NCI-H187 (cell line): ENCODE measurements at regions not wholly inside any gene's neighbourhood (a gene's known extent, or its start where the extent isn't known, plus 50 kb on each side); places are given as distances from the start of the nearest gene placed in this dataset.
"Not testable (repeated sequence)": the region's sequence is repeated elsewhere in the genome, so short reads cannot be mapped to it uniquely, and the experiment has no call there.

Experiments used
- DNase-seq, 2 experiments: peaks; one replicate each; lab custom pipeline; 2025; lab: John Stamatoyannopoulos, UW

DNA sequence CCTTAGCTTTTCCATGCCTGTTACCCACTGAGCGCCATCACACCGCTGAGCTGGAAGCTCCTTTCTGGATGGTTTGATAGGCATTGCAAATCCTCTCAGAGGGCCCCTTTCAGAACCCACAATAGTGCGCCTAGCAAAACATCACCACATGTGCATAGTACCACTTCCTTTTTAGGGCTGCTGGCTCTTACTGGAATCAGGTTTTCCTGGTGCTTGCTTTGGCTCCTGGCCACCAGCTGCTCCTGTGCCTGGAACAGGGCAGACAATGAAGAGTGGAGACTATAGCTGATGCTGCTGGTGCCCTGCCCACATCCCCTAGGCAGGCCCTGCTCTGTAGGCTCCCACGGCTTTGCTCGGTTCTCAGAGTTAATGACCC, 163.6 kb upstream of the SEMA6A start:
- no peak for DNase-seq

- DNase-seq: no peak
Observed at GRCh38 chr5:116736671-116737070, 162.0 kb upstream of the SEMA6A start.

DNA sequence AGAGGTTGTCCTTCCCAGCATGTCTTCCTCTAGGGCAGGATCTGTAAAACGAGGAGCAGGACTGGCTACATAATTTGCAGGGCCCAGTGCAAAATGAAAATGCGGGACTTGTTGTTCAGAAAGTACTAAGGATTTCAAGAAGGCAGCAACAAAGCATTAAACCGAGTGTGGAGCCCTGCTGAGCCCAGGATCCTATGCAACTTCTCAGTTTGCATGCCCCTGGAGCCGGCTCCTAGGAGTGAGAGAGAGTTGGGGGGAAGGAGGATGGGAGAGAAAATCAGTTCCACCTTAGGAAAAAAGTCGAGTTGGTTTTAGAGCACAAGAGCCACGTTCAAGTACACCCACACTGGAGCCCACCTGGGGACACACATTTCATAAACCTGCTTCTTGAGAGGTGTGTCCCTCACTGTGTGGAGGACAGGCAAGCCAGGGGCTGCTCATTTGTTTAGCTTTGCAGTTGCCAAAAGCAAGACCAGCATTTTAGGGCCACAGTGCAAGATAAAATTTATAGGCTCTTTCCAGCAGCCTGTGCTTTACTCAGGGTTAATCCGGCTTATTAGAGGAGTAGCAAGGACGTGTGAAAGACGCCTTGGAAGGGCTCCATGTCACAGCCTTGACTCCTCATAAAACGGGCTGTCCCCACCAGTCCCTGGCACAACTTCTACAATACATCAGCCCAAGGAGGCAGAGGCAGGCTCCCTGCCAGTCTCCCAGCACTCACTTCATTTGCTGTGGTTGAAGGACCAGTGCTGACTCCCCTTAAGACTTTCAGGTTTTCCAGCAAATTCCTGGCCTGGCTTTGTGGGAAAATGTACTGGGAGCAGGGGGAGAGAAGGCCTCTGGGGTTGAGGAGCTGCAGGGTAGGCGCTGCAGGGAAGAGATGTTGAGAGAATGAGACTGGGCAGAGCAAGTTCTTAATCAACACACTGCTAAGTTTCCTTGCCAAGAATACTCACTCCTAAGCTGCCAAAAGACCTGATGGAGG, 159.7 kb upstream of the SEMA6A start:
- no peak for DNase-seq

DNA sequence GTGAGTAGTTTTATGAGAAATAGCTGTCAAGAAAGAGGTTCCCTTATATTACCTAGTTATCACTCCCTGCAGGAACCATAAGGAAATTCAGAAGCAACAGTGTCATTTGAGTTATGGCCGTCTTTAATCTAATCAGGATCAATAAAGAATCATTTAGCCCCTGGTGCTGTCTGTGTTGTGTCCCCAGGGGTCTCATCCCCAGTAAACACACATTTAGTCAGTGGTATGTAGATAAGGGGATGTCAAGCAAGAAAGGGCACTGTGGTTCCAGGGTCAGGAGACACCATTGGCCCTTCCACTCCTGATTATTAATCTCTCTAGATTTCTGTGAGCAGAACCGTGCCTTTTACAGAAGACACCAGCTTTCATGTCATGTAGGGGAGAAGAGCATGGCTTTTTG, 158.0 kb upstream of the SEMA6A start:
- DNase-seq: no peak

DNA sequence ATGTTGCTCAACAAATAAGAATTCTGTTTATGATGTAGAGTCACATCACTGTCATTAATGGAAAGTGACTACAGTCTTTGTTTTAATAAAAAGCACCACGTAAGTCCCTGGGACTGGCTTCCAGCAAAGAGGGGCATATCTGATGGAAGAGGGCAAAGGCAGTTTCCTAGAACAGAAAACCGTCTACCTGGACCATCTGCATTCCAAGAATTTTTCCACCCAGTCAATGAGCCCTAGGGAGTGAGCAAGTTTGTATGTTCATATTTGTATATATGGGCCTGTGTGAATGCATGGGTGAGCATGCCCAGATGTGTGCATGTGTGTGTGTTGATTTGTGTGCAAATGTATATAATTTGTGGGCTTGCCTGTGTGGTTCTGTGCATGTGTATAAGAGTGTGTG, 156.8 kb upstream of the SEMA6A start:
- DNase-seq: no peak

- no peak for DNase-seq
Observed at GRCh38 chr5:116730706-116731105, 156.1 kb upstream of the SEMA6A start.

DNA sequence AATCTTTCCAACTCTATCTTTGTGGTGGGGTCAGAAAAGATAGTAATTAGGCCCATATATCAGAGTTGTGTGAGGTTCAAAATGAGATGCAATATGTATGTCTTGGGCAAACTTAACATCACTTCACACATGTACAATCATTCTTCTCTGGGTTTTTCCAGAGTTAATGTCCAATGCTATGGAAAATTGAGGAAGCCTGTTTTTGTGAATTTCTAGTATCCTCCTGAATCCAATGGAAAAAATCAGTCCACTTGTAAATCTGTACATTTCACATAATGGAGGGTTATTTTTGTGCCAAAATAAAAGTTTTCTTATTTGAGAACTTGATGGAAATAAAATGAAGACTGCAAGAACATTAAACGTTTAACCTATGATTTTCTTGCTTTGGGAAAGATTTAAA, 155.6 kb upstream of the SEMA6A start:
- DNase-seq: no peak

- DNase-seq: no peak
Observed at GRCh38 chr5:116727248-116727647, 152.6 kb upstream of the SEMA6A start.

DNA sequence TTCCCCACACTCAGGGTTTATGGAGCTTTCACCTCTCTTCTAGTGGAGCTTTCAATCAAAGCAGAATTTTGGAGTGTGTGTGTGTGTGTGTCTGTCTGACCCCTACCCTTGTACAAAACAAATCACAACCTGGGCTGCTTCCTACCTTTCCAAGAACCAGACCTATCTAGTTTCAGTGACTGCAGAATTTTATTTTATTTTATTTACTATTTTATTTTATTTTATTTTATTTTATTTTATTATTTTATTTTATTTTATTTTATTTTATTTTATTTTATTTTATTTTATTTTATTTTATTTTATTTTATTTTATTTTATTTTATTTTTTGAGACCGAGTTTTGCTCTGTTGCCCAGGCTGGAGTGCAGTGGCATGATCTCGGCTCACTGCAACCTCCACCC, 151.6 kb upstream of the SEMA6A start:
- DNase-seq: not testable (repeated sequence)

DNA sequence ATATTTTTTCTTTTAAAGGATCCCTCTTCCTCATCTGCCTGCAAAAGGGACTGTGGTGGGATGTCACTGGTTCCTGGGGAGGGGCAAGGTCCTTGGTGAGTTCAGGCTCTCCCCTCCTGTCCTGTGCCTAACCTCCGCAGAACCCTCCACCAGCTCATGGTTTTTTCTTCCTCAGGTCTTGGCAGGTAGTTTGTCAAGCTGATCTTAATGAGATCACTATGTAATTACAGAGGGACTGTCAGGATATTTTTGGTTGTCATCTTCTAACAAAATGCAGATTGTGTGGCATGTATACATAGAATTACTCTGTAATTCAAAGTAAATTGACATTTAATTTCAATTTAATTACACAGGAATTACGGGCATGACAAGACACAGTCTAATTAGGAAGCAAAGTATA, 150.3 kb upstream of the SEMA6A start:
- DNase-seq: no peak

DNA sequence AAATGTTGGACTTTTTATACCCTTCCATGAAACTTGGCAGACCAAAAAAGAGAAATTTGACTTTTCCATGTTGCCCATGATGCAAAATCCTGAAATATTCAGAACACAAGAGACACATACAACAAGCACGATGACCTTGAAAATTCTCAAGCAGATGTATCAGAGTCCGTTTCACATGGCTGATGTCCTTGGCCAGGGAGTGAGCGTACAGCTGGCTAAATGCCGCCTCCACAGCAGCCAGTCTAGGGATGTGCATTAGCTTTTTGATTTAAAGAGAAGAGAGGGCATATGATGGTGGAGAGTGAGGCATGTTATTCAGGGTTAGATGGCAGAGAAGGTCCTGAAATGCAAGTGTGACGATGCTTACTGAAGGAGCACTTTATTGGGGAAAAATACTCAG, 148.0 kb upstream of the SEMA6A start:
- DNase-seq: no peak

DNA sequence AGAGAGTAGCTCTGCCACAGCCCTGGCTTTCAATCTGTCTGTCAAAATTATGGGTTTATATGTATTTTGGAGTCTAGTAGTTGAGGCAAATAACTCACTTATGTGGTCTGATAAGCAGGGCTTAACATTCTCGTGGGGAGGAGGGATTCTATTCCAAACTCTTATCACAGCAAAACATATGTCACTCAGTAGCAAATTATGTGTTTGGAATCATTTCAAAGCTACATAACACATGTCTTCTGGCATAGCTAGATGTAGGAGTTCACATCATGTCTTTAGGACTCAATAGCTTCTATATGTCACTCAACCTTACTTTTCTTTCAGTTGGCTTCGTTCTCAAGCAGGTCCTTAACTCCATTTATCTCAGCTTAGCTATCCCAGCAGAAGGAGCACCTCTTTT, 144.5 kb upstream of the SEMA6A start:
- DNase-seq: no peak

DNA sequence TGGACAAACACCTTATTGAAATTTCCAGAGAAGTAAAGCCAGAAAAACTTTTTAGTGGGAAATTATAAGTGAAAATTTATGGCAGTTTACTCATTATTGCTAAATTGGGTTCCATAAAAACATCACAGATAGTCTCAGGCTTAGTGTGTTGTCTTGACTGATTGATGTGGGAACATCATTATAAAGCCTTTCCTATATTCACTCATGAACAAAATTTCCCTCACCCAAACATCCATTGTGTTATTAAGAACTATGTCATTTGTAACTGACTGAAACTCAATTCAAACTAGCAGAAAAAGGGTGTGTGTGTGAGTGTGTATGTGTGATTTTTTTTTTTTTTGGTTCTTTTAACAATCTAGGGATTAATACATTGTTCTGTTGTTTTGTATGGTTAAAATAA, 143.7 kb upstream of the SEMA6A start:
- no peak for DNase-seq

DNA sequence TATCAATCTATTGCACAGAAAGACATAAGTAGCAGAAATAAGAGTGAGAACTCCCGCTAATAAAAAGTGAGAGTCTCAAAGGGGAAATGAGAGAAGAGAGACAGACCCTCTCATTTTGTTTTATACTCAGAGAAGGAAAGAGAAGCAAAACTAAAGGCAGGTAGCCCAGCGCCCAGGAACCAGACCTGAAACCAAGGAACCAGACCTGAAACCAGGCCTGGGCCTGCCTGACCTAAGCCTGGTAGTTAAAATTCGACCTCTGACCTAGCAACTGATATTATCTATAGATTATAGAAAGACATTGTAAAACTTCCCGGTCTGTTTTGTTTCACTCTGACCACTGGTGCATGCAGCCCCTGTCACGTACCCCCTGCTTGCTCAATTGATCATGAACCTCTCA, 134.5 kb upstream of the SEMA6A start:
- no peak for DNase-seq

- not testable (repeated sequence) for DNase-seq
Observed at GRCh38 chr5:116705121-116705519, 130.5 kb upstream of the SEMA6A start.

GRCh38 chr5:116703941-116704340, 129.3 kb upstream of the SEMA6A start:
- no peak for DNase-seq

DNA sequence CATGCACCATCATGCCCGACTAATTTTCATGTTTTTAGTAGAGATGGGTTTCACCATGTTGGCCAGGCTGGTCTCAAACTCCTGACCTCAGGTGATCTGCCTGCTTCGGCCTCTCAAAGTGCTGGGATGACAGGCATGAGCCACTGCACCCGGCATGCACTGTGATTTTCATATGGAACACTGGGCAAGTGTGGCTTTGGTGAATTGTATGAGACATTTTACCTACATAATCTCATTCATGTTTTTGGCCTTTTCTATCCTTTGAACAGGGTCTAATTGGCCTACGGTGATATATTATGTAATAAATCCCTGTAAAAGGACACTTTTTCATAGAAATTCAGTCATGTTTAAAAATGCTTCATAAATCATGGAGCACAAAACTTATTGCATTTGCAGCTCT, 128.7 kb upstream of the SEMA6A start:
- DNase-seq: no peak

DNA sequence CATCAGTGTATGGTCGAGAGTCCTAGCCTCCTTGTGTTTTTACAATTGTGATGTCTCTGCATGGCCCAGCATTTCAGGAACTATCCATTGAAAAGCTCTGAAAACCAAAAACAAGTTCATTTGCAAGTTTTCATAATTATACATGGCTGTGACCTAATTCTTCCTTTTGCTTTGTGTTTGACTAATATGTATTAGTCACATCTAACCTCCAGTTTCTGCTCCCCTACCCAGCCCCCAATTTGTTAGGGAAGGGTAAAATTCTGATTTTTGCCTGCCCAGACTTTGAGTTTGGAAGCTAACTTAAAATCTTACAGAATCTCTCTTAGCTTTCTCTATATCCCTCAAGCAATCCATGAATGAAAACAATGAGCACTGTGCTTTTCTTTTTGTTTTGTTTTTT, 128.2 kb upstream of the SEMA6A start:
- no peak for DNase-seq

DNA sequence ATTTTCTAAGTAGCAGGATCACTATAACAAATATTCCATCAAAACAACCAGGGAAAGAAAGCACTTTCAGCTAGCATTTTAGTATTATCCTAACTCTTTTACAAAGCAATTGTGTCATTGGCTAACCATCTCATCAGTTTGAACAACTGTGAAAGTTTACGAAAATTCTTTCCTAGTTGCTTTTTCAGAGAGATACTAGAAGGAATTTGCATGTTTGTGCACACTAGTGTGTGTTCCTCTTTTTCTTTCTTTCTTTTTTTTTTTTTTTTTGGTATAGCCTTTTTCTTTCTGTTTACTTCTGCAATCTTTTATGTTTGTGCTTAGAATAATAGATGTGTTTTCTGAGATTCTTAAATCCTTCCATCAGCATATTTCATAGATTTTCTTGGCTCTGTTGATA, 124.7 kb upstream of the SEMA6A start:
- DNase-seq: no peak

- no peak for DNase-seq
Observed at GRCh38 chr5:116696366-116696765, 121.7 kb upstream of the SEMA6A start.

- DNase-seq: no peak
Observed at GRCh38 chr5:116695681-116696080, 121.1 kb upstream of the SEMA6A start.

GRCh38 chr5:116686438-116686837, 111.8 kb upstream of the SEMA6A start:
- DNase-seq: no peak

DNA sequence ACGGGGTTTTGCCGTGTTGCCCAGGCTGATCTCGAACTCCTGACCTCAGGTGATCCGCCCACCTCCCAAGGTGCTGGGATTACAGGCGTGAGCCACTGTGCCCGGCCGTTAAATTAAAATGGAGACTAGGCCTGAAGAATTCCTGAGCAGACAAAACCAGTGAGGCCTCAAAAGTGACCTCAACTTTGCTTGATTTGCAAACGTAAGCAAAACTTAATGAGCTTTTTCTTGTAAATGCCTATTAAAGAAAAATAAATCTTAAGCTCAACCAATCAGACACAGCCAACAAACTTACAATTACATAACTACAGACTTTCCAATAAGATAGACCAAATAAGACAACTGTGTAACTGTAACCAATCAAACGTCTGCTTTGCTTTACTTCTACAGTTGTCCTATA, 111.3 kb upstream of the SEMA6A start:
- no peak for DNase-seq

DNA sequence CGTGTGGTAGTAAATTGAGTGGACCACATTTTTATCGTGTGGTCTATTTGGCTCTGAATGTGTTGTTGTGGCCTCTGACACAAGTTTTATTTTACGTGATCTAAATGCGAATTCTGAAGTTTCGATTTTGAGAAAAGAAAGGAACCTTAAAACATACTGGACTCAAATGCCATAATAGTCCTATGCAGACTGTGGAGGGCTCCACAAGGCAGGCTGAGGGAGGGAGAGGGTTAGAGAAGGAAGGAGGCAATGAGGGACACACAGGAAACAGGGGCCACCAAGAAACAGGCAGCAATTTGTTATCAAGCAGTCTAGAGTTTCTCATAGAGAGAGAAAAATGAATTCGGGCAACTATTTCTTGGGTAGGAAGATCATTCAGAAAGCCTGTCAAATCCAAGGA, 110.4 kb upstream of the SEMA6A start:
- DNase-seq: no peak
